Right kidney (tissue), 1 donor: ENCODE measurements at regions not wholly inside any gene's neighbourhood (a gene's known extent, or its start where the extent isn't known, plus 50 kb on each side); places are given as distances from the start of the nearest gene placed in this dataset.
"Not testable (repeated sequence)": the region's sequence is repeated elsewhere in the genome, so short reads cannot be mapped to it uniquely, and the experiment has no call there.

Experiments used
- DNase-seq: peaks from one replicate; pipeline ENCODE4 v3.0.0-alpha.2; 2016

- DNase-seq: no peak
Measured at GRCh38 chr7:9718071-9718661, 1255.5 kb upstream of the PHF14 start.

DNA sequence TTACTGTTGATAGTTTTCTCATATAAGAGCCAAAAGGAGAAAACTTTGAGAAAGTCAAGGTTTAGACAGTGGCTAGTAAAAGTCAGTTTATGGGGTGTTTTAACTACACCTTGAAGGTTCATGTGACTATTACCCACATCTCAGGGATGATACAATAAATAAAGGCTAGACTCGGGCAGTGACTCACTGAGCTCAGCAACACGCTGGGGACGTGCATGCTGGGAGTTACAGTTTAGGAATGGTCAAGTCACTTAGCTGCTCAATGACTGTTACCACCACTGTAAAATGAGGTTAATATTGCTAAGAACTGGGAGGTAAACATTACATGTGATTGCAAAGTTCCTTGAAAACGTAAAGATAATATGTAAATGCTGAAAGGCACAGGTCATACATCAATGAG is 1254.4 kb upstream of the PHF14 start:
- no peak for DNase-seq

- DNase-seq: no peak
Measured at GRCh38 chr7:9719721-9720120, 1254.0 kb upstream of the PHF14 start.

GRCh38 chr7:9725940-9726663 is 1247.6 kb upstream of the PHF14 start:
- not testable (repeated sequence) for DNase-seq

GRCh38 chr7:9726811-9727210 is 1246.9 kb upstream of the PHF14 start:
- DNase-seq: not testable (repeated sequence)

DNA sequence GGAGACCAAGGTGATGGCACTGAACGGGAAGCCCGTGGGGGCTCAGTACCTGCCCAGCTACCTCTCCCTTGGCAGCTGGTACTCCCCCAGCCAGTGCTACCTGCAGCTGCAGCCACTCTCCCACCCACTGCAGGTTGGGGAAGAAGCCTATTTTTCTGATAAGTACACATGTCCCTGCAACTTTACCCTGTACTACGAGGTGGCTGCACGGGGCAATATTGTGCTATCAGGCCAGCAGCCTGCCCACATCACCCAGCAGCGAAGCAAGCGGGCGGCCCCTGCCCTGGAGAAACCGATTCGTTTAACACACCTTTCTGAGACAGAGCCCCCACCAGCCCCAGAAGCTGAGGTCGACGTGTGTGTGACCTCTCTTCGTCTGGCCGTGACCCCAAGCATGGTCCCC is 1246.2 kb upstream of the PHF14 start:
- not testable (repeated sequence) for DNase-seq

- not testable (repeated sequence) for DNase-seq
Measured at GRCh38 chr7:9728014-9728657, 1245.5 kb upstream of the PHF14 start.

GRCh38 chr7:9752033-9752432 is 1221.6 kb upstream of the PHF14 start:
- no peak for DNase-seq

- DNase-seq: no peak
Measured at GRCh38 chr7:9761224-9761623, 1212.4 kb upstream of the PHF14 start.

DNA sequence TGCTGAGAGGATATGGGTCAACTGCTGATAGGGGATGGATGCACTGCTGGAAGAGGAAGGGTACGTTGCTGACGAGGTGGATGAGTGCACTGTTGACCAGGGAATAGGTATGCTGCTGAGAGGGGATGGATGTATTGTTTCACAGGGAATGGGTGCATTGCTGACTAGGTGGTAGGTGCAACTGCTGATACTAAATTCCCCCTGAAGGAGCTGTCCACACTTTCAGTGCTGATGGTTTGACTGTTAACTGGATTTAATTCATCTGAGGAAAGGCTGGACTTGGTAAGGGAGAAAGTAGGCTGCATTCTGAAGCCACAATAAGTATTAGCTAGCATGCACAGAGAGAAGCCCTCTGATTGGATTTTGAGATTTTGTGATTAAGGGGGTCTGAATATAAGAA is 1196.8 kb upstream of the PHF14 start:
- no peak for DNase-seq

DNA sequence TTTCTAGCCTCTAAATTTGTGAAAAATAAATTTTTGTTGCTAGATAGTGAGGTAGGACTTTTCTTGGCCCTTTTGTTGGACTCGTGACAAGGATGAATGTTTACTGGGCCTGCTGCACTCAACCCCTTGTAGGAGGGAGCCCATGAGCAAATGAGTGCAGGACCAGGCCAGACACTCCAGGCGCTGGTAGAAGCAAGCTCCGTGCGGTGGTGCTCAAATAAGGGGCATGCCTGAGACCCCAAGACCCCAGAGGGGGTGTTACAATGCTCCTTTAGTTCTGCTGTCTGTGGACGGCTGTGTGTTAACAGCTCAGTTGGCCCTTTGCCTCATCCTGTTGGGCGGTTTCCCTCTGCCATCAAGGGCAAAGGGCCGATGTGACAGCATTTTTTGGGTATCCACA is 1195.3 kb upstream of the PHF14 start:
- no peak for DNase-seq

DNA sequence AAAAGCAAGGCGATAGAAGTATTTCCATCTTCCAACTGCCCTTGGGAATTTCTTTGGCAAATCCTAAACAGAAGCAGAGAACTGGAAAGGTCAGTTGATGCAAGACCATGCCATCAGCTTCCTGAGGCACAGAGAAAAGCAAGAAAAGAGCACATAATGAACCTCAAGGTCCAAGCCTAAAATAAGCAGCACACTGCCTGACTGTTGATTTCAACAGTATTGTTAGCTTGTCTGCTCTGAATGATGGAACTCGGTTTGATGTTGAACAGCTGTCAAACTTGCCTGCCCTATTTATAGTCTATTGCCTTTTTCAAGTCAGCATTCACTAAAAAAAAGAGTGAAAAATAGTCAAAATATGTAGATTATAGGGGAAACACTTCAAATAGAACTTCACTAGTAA is 1192.0 kb upstream of the PHF14 start:
- DNase-seq: no peak

DNA sequence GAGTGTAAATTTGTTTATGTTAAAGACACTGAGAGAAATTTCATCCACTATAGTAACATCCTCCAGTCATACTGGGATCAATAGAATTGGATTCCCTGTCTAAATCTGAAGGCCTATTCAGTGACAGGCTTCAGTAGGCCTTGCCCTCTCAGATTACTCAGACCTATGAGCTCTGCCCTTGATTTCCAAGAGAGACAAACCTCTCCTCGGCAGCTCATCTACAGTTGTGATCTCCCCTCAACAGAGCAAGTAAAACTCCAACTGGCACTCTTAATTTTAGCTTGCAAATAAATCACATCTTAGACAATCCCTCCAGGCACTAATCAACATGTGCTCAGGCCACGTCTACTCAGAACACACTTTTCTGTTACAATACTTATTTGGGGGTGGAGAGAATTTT is 1191.4 kb upstream of the PHF14 start:
- DNase-seq: no peak

GRCh38 chr7:9785211-9785610 is 1188.5 kb upstream of the PHF14 start:
- no peak for DNase-seq

DNA sequence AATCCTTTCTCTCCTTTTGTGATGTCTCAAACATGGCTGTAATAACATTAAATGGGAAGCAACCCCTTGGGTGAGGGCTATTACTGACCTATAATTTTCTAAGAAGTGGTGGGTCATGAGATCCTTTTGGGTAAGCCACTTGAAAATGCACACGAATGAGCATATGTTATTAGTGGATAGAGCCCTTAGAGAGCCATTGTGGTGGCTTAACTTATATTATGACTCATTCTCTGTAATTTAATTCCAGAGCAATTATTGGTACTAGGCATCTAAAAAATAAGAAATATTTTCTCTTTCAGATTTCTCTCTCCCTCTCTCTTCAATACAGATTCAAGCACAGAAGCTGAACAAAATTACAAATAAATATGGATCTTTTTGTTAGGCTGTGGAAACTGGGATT is 1177.4 kb upstream of the PHF14 start:
- no peak for DNase-seq

DNA sequence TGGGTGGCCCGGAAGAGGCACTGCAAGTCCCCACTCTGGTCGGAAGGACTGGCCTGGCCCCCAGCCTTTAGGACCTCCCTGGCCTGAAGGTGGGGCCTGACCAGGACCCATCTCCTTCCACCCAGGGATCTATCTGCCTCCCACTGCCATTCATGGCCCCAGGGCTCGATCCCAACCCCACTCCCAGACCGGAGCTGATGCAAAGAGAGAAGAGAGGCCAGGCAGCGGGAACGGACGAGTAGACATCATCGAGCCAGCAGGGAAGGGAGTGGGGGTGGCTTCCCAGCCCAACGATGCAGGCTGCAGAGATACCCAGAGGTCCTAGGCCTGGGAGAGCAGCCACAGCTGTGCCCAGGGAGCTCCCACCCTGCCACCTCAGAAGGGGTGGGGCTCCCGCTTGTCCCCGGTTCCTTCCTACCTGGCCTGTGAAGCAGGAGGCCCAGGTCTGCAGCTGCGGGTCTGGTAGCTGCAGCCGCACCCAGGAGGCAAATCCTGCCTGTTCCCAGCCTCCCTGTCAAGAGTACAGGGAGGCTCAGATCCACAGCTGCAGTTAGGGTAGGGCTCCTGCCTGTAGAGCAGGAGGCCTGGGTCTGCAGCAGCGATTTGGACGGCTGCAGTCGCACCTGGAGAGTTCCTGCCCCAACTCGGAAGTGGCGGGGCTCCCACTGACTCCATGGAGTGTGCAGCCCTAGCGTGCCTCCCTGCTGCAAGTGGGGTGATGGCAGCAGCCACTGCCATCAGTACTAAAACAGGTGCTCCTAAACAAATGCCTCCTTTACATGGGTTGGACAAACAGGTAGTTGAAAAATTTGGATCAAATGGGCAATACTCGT is 1151.0 kb upstream of the PHF14 start:
- no peak for DNase-seq

- no peak for DNase-seq
Measured at GRCh38 chr7:9835199-9835598, 1138.5 kb upstream of the PHF14 start.

- no peak for DNase-seq
Measured at GRCh38 chr7:9836671-9837070, 1137.0 kb upstream of the PHF14 start.

DNA sequence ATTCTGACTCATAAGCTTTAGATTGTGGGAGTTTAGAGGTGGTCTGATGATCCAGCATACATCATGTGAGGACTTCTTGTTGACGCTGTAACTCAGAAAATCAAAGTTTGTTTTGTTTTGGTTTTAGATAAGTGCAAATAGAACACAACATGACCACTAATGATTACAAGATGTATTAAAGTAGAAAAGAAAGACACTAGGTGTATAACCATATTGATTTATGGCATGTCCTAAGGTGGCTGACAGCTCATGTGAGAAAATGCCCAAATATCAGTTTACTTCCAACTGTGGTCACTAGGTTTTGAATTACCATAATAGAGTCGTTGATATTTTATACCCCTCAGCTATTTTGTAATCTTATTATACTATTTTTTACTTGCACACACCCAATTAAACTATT is 1131.4 kb upstream of the PHF14 start:
- DNase-seq: no peak

DNA sequence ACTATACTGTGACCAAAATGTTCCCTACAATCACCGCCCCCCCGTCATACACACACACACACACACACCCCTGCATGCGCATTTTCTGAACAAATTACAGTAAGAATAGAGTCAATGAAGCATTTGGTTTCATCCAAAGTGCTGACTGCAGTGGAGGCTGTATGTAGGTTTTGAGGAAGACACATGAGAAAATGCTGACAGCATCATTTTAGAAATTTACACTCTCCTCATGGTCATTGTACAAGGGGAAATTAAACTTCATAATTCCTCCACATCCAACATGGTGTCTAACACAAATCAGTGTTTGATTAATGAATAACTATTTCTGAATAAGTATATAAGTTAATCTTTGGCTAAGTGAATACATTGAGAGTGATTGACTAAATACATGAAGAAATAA is 1126.8 kb upstream of the PHF14 start:
- no peak for DNase-seq

GRCh38 chr7:9854605-9855004 is 1119.1 kb upstream of the PHF14 start:
- DNase-seq: no peak

GRCh38 chr7:9856668-9857067 is 1117.0 kb upstream of the PHF14 start:
- DNase-seq: no peak

DNA sequence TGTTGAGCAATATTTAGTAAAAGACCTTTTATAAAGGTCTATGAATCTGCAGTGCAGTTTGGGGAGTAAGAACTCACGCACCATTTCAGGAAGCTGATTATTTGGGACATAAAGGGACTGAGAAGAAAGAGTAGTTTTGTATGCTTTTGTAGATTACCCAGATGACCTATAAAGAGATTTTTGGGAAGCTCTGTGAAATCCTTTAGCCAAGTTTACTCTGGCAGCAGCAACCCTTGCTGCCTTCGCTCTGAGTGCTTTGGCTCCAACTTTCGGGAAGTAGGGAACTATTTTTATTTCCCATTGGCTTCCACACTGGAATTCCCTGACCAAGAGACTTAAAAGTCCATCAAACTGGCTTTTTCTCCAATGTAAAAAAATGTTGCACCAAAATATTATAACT is 1110.1 kb upstream of the PHF14 start:
- DNase-seq: no peak
